PC-3 (cell line): ENCODE measurements at regions not wholly inside any gene's neighbourhood (a gene's known extent, or its start where the extent isn't known, plus 50 kb on each side); places are given as distances from the start of the nearest gene placed in this dataset.

Source experiments
- CTCF ChIP-seq: fragments of 300-600 bp; sonication (generic); conservative IDR thresholded peaks from 2 replicates; pipeline ENCODE4 v1.5.1; 2017; ENCODE audit warnings: antibody characterized with exemption, low read depth, mild to moderate bottlenecking, low read length
- EZH2 ChIP-seq: fragments of 300-600 bp; sonication (generic); IDR thresholded peaks from one replicate; pipeline ENCODE4 v1.6.1; 2017; ENCODE audit warnings: antibody characterized with exemption, mild to moderate bottlenecking, low read length; ENCODE audit not compliant: unreplicated experiment

DNA sequence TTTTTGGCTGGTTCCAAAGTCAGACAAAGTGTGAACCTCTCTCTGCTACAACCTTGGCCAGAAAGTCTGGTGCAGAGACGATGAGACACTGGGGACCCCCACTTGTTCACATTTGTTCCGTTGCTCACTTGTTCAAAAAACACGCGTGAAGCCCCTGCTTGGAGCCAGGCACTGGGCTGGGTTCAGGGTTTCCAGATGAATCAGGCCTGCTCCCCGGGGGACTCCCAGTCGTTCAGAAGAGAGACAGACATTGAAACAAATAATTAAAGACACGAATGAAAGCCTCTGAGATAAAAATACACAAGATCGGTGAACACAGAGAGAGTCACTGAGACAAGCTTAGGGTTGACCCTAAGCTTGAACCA, 101.5 kb upstream of the RUNX3 start:
- TF ChIP-seq CTCF (no peak), EZH2 (no peak)
